ENCODE measurements at regions not wholly inside any gene's neighbourhood (a gene's known extent, or its start where the extent isn't known, plus 50 kb on each side); places are given as distances from the start of the nearest gene placed in this dataset.
"Not testable (repeated sequence)": the region's sequence is repeated elsewhere in the genome, so short reads cannot be mapped to it uniquely, and the experiment has no call there.

DNA sequence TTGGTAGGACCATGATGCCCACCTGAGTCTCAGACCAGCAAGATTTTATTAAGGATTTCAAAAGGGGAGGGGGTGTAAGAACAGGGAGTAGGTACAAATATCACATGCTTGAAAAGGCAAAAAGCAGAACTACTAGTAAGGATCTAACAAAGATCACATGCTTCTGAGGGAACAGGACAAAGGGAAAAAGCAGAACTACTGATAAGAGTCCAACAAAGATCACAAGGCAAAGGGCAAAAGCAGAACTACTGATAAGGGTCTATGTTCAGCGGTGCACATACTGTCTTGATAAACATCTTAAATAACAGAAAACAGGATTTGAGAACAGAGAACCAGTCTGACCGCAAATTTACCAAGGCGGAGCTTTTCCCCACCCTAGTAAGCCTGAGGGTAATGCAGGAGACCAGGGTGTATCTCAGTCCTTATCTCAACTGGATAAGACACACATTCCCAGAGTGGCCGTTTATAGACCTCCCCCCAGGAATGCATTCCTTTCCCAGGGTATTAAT, 573.0 kb upstream of the CPXCR1 start:
- not testable (repeated sequence) for TF ChIP-seq EZH2phosphoT487 (IDR thresholded peaks at IDR 0.05; ENCODE audit: insufficient read depth, low read depth); EZH2 (IDR thresholded peaks at IDR 0.05; ENCODE audit: insufficient read depth, poor library complexity, severe bottlenecking)

Measured in GM23248 (cell line).